ENCODE measurements at regions not wholly inside any gene's neighbourhood (a gene's known extent, or its start where the extent isn't known, plus 50 kb on each side); places are given as distances from the start of the nearest gene placed in this dataset.
A peak's percentile ranks its signal among the peaks of the same experiment; 100 is the strongest.

DNA sequence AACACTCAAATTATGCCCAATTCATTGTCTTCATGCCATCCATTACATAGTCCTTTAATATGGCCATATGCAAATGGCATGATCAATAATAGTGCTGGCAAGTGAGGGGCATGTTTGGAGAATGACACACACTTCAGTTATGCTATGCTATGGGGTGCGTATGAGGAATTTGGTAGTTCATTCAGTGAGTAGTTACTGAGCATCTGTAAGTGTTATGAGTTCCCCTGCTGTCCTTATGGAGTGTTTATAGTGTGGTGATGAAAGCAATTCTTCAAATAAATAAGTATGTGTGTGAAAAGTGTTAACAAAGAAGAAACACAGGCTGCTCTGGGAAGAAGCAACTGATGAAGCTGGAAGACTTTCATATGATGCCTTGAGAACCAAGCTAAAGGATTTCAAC, 383.7 kb upstream of the SLC14A2 start:
- H3K27me3 ChIP-seq (ENCODE audit: control insufficient read depth in 1 of 2, insufficient read depth in 2 of 2, low read length in 2 of 2) = no peaks in the 10 kb centered on the region
- H3K9me3 ChIP-seq (ENCODE audit: low read length) = no peaks in the 10 kb centered on the region
- H3K9ac ChIP-seq (ENCODE audit: low read length) = no peak overlapping the region
- H3K4me1 ChIP-seq (ENCODE audit: insufficient read depth, low read length) = no peaks in the 10 kb centered on the region
- H3K4me3 ChIP-seq (ENCODE audit: low read depth in 1 of 2, low read length in 2 of 2) = no peak overlapping the region
- H3K27ac ChIP-seq (ENCODE audit: low read depth, low read length) = no peak overlapping the region
- H3K36me3 ChIP-seq (ENCODE audit: insufficient read depth, low read length) = no peaks in the 10 kb centered on the region

DNA sequence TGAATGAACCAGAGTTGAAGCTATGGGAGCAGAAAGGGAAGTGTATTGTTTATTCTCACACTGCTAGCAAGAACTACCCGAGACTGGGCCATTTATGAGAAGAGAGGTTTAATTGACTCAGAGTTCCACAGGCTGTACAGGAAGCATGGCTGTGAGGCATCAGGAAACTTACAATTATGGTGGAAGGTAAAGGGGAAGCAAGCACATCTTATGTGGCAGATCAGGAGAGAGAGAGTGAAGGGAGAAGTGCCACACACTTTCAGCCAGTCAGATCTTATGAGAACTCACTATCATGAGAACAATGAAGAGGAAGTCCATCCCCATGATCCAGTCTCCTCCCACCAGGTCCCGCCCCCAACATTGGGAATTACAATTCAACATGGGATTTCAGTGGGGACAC, 383.2 kb upstream of the SLC14A2 start:
- H3K27ac ChIP-seq (ENCODE audit: low read depth, low read length) = no peak overlapping the region
- H3K4me3 ChIP-seq (ENCODE audit: low read depth in 1 of 2, low read length in 2 of 2) = no peak overlapping the region
- H3K36me3 ChIP-seq (ENCODE audit: insufficient read depth, low read length) = no peaks in the 10 kb centered on the region
- H3K27me3 ChIP-seq (ENCODE audit: control insufficient read depth in 1 of 2, insufficient read depth in 2 of 2, low read length in 2 of 2) = no peaks in the 10 kb centered on the region
- no peaks in the 10 kb centered on the region for H3K4me1 ChIP-seq (ENCODE audit: insufficient read depth, low read length)
- H3K9me3 ChIP-seq (ENCODE audit: low read length) = no peaks in the 10 kb centered on the region
- no peak overlapping the region for H3K9ac ChIP-seq (ENCODE audit: low read length)

DNA sequence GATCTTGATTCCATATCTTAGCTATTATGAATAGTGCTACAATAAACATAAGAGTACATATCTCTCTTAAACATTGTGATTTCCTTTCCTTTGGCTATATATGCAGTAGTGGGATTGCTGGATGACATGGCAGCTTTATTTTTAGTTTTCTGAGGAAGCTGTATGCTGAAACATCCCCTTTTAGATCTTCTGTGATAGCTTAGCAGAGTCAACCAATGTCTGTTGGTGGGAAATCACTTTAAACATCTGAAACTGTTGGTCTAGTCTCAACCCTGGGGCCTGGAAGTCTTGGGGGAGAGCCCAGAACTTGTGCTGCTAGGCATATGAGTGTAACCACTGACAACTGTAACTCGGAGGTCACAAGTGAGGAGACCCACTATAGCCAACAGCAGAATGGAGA, 378.6 kb upstream of the SLC14A2 start:
- Histone ChIP-seq H3K4me1 (ENCODE audit: insufficient read depth, low read length) (no peaks in the 10 kb centered on the region), H3K9me3 (ENCODE audit: low read length) (no peaks in the 10 kb centered on the region), H3K27ac (ENCODE audit: low read depth, low read length) (no peak overlapping the region), H3K9ac (ENCODE audit: low read length) (no peak overlapping the region), H3K27me3 (ENCODE audit: control insufficient read depth in 1 of 2, insufficient read depth in 2 of 2, low read length in 2 of 2) (no peaks in the 10 kb centered on the region), H3K36me3 (ENCODE audit: insufficient read depth, low read length) (no peaks in the 10 kb centered on the region), H3K4me3 (ENCODE audit: low read depth in 1 of 2, low read length in 2 of 2) (no peak overlapping the region)

DNA sequence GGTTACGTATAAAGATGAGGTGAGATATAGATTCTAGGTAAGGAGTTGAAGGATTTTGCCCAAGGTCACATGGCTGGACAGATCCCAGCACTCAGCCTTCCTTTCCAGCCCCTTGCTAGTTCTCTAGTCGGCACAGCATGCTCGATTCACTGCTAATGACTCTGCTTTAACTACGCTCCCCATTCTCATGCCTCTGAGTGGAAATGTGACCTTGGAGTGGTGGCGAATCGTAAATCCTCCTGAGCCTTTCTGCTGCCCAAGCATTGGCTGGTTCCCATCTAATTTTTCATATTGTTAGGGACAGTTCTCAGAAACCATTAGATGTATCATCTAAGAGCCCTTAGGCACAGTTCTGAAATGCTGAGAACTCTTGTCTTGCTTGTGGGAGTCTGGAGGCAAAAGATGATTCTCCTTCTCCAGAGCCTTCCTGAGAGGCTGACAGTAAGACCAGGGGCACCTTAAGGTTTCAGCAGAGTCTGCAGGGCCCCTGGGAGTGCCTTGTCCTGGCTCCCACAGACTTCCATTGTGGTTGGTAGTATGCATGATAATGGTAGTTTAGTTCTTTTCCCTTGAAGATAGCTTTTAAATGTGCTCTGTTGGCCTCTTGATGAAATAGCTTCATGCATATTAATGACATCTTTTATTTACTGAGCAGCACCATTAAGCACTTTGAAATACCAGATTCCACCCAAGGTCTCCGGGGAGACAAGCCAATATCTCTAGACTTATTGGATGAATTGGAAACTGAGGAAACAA, 377.8 kb upstream of the SLC14A2 start:
- Histone ChIP-seq H3K27me3 (ENCODE audit: control insufficient read depth in 1 of 2, insufficient read depth in 2 of 2, low read length in 2 of 2) (no peaks in the 10 kb centered on the region), H3K9ac (ENCODE audit: low read length) (no peak overlapping the region), H3K36me3 (ENCODE audit: insufficient read depth, low read length) (no peaks in the 10 kb centered on the region), H3K4me1 (ENCODE audit: insufficient read depth, low read length) (no peaks in the 10 kb centered on the region), H3K27ac (ENCODE audit: low read depth, low read length) (no peak overlapping the region), H3K9me3 (ENCODE audit: low read length) (no peaks in the 10 kb centered on the region), H3K4me3 (ENCODE audit: low read depth in 1 of 2, low read length in 2 of 2) (no peak overlapping the region)

DNA sequence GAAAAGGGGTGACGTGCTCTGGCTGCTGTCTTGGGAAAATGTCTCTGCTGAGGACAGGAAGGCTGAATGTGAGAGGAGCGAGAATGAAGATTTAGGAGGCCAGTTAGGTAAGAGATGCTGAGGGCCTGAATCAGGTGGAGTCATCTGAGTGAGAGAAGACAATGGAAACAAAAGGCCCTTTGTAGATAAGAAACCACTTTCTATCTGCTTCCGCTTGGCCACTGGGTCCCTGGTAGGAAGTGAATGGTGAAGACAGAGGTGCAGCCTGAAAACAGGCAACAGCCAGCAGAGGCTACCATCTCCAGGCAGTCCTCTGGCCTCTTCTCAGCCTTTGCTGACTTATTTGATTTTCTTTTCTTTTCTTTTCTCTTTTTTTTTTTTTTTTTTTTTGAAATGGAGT, 374.0 kb upstream of the SLC14A2 start:
- Histone ChIP-seq H3K4me3 (ENCODE audit: low read depth in 1 of 2, low read length in 2 of 2) (no peak overlapping the region), H3K9me3 (ENCODE audit: low read length) (no peaks in the 10 kb centered on the region), H3K27me3 (ENCODE audit: control insufficient read depth in 1 of 2, insufficient read depth in 2 of 2, low read length in 2 of 2) (no peaks in the 10 kb centered on the region), H3K9ac (ENCODE audit: low read length) (no peak overlapping the region), H3K4me1 (ENCODE audit: insufficient read depth, low read length) (no peaks in the 10 kb centered on the region), H3K36me3 (ENCODE audit: insufficient read depth, low read length) (no peaks in the 10 kb centered on the region), H3K27ac (ENCODE audit: low read depth, low read length) (no peak overlapping the region)

DNA sequence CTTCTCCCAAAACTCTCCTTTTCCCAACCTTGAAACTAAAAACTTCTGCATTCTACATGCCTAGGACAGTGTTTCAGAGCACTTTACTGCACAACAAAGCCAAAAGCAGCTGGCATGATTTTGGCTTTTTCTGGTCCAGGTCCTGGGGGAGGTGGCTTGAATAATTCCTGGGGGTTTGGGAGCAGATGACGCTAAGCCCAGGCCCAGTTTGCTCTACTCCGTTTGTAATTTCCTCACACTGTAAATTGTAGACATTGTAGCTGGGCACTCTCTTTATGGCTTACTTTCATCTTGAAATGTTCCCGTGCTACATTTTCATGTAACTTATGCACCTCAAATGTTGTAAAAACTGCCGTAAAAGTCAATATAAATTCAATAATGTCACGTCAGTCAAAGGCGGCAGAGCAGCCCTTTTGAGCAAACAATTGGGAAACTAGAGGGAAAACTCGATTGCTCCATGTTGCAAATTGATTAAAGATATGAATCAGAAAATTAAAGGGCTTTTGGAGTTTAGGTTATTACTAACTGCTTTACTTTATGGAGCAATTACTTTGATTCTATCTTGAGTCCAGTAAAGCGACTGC, 373.2 kb upstream of the SLC14A2 start:
- Histone ChIP-seq H3K9me3 (ENCODE audit: low read length) (no peaks in the 10 kb centered on the region), H3K36me3 (ENCODE audit: insufficient read depth, low read length) (no peaks in the 10 kb centered on the region), H3K9ac (ENCODE audit: low read length) (no peak overlapping the region), H3K4me3 (ENCODE audit: low read depth in 1 of 2, low read length in 2 of 2) (no peak overlapping the region), H3K27me3 (ENCODE audit: control insufficient read depth in 1 of 2, insufficient read depth in 2 of 2, low read length in 2 of 2) (no peaks in the 10 kb centered on the region), H3K27ac (ENCODE audit: low read depth, low read length) (no peak overlapping the region), H3K4me1 (ENCODE audit: insufficient read depth, low read length) (no peaks in the 10 kb centered on the region)

DNA sequence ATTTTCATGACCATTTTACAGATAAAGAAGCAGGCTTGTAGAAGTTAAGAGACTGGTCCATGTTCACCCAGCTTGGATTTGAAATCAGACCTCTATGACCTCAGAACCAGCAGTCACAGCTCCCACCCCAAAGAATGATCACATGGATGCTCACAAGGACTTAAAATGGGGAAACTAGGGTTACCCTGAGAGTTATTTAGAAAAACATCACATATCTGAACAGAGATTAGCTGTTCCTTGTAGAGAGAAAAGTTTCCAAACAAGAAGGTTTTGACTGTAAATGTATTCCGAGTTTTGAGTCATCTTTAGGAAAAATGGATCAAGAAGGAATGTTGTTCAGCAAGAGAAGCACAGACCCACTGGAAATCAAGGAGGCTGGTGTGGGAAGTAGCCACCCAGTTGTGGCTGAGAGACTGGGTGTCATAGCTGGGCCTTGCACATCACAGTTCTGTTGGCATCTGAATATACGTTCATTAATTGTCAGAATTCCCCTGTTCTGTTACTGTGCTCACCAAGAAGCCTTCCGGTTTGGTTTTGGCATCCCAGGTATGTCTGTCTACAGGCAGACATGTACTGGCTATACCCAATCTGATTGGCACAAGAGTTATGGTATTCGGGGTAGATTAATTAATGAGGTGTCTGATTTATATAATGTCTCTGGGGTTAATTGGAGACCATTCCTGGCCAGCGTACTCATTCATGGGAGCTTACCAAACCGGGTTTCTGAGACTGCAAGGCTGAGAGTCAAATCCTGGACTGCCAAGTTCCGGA, 371.8 kb upstream of the SLC14A2 start:
- H3K9me3 ChIP-seq (ENCODE audit: low read length) = no peaks in the 10 kb centered on the region
- no peak overlapping the region for H3K9ac ChIP-seq (ENCODE audit: low read length)
- H3K36me3 ChIP-seq (ENCODE audit: insufficient read depth, low read length) = no peaks in the 10 kb centered on the region
- peaks cover 12% of the 10 kb centered on the region for H3K4me1 ChIP-seq (ENCODE audit: insufficient read depth, low read length)
- H3K27me3 ChIP-seq (ENCODE audit: control insufficient read depth in 1 of 2, insufficient read depth in 2 of 2, low read length in 2 of 2) = no peaks in the 10 kb centered on the region
- no peak overlapping the region for H3K4me3 ChIP-seq (ENCODE audit: low read depth in 1 of 2, low read length in 2 of 2)
- no peak overlapping the region for H3K27ac ChIP-seq (ENCODE audit: low read depth, low read length)

DNA sequence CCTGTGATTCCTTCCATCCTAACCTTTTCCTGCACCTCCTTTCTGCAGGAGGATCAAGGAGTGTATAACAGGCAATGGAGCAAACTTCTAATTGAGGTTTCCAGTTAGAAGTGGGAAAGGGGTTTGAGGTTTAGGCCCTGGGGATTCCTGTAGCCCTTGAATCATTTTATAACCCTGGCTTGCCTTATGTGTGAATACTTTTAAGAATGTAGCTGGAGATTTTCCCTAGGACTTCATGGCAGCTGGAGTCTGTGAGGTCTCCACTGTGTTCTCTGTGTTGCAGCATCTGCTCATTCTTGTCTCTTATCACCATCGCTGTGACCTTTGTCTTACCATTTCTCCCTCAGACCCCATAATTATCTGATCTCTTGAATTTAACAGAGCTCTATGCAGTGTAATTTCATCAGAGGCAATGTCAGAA, 370.2 kb upstream of the SLC14A2 start:
- H3K9ac ChIP-seq (ENCODE audit: low read length) = no peak overlapping the region
- H3K9me3 ChIP-seq (ENCODE audit: low read length) = no peaks in the 10 kb centered on the region
- no peak overlapping the region for H3K4me3 ChIP-seq (ENCODE audit: low read depth in 1 of 2, low read length in 2 of 2)
- H3K27me3 ChIP-seq (ENCODE audit: control insufficient read depth in 1 of 2, insufficient read depth in 2 of 2, low read length in 2 of 2) = no peaks in the 10 kb centered on the region
- no peak overlapping the region for H3K27ac ChIP-seq (ENCODE audit: low read depth, low read length)
- H3K4me1 ChIP-seq (ENCODE audit: insufficient read depth, low read length) = peaks cover 16% of the 10 kb centered on the region
- no peaks in the 10 kb centered on the region for H3K36me3 ChIP-seq (ENCODE audit: insufficient read depth, low read length)

DNA sequence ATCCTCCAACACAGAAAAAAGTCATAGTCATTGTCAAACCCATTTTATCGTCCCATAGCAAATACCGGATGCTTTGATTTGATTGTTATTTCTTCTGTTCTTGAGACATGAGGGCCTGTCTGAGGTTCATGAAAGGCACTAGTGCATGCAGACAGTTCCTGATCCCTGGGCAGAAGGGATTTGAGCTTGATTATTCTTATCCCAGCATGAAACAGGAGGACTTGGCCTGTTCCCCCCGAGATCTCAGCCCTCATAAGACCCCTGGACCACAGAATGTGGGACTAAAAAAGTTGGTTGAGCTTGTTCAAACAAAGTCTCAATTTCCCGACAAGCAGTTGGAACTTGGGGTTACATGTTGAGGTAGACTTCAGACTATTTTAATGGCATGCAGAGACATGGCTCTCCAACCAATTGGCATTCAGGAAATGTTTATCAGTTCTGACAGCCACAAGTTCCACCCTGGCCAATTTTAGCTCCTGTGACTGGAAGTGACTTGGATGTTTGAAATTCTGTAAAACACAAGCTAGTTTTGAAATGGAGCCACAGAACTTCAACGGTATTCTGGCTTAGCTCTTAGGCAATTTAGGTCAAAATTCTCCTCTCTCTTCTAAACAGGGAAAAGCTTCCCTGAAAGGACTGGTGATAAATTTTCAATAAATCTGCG, 366.9 kb upstream of the SLC14A2 start:
- Histone ChIP-seq H3K9me3 (ENCODE audit: low read length) (no peaks in the 10 kb centered on the region), H3K4me1 (ENCODE audit: insufficient read depth, low read length) (peaks cover 16% of the 10 kb centered on the region), H3K27ac (ENCODE audit: low read depth, low read length) (peak overlapping the region; percentile 41), H3K4me3 (ENCODE audit: low read depth in 1 of 2, low read length in 2 of 2) (no peak overlapping the region), H3K27me3 (ENCODE audit: control insufficient read depth in 1 of 2, insufficient read depth in 2 of 2, low read length in 2 of 2) (no peaks in the 10 kb centered on the region), H3K36me3 (ENCODE audit: insufficient read depth, low read length) (no peaks in the 10 kb centered on the region), H3K9ac (ENCODE audit: low read length) (no peak overlapping the region)

DNA sequence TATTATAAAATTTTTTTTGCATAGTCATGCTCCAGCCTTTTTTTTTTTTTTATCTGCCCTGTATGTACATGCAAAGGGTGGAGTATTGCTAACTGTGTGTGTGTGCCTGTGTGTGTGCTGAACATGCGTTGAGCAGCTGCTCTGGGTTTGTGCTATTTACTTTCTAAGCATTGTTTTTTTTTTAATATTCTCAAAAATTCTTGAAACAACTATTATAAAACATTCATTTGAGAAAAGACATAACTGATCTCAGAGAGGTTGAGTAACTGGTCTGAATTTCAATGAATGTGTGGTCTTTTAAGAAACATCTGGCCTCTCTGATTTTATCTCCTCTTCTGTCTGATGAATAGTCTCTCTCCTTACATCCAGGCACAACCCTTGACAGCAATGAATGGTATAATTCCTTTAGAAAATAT, 366.0 kb upstream of the SLC14A2 start:
- Histone ChIP-seq H3K9me3 (ENCODE audit: low read length) (no peaks in the 10 kb centered on the region), H3K27me3 (ENCODE audit: control insufficient read depth in 1 of 2, insufficient read depth in 2 of 2, low read length in 2 of 2) (no peaks in the 10 kb centered on the region), H3K4me1 (ENCODE audit: insufficient read depth, low read length) (peaks cover 16% of the 10 kb centered on the region), H3K36me3 (ENCODE audit: insufficient read depth, low read length) (no peaks in the 10 kb centered on the region), H3K27ac (ENCODE audit: low read depth, low read length) (no peak overlapping the region), H3K9ac (ENCODE audit: low read length) (no peak overlapping the region), H3K4me3 (ENCODE audit: low read depth in 1 of 2, low read length in 2 of 2) (no peak overlapping the region)

DNA sequence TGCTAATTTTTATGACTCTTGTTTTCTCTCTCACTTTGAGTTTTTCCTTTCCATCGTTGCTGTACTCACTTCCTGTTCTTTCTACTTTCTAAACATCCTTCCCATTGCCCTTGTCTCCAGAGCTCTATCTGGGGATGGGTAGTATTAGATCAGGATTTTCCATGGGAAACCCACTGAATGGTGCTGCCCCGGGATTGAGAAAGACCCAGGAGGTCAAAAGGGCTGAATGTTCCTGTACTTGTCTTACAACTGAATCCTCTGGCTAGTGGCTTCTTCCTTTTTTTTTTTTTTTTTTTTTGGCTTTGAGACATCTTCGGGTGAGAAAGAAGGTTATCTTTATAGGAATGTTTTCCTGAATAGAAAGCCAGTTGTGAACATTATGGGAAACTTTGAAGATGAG, 364.8 kb upstream of the SLC14A2 start:
- Histone ChIP-seq H3K27ac (ENCODE audit: low read depth, low read length) (no peak overlapping the region), H3K4me3 (ENCODE audit: low read depth in 1 of 2, low read length in 2 of 2) (no peak overlapping the region), H3K9ac (ENCODE audit: low read length) (no peak overlapping the region), H3K4me1 (ENCODE audit: insufficient read depth, low read length) (peaks cover 23% of the 10 kb centered on the region), H3K36me3 (ENCODE audit: insufficient read depth, low read length) (no peaks in the 10 kb centered on the region), H3K9me3 (ENCODE audit: low read length) (no peaks in the 10 kb centered on the region), H3K27me3 (ENCODE audit: control insufficient read depth in 1 of 2, insufficient read depth in 2 of 2, low read length in 2 of 2) (no peaks in the 10 kb centered on the region)

Measured in muscle layer of colon (tissue), 2 donors.